Erythroblast (primary cell): ENCODE measurements at regions not wholly inside any gene's neighbourhood (a gene's known extent, or its start where the extent isn't known, plus 50 kb on each side); places are given as distances from the start of the nearest gene placed in this dataset.

Experiments
- GATA1 ChIP-seq: IDR thresholded peaks from 2 replicates; pipeline ENCODE4 v1.6.1; 2011; ENCODE audit warnings: low read depth, mild to moderate bottlenecking, control low read depth, low read length, moderate library complexity
- POLR2A ChIP-seq: IDR thresholded peaks from 2 replicates; pipeline ENCODE4 v1.6.1; 2011; ENCODE audit warnings: mild to moderate bottlenecking, low read length

- no peak for TF ChIP-seq GATA1
- no peak for TF ChIP-seq POLR2A
Observed at GRCh38 chr2:66938471-66938967, 458.6 kb upstream of the ETAA1 start.
